HepG2 (cell line): ENCODE measurements at regions not wholly inside any gene's neighbourhood (a gene's known extent, or its start where the extent isn't known, plus 50 kb on each side); places are given as distances from the start of the nearest gene placed in this dataset.

Source experiments
- ZKSCAN8 ChIP-seq: IDR thresholded peaks from 2 replicates; pipeline ENCODE4 v1.6.1; 2016; ENCODE audit warnings: borderline replicate concordance, missing genetic modification reagents, missing compliant biosample characterization
- TF ChIP-seq, protein P1 (sequence below): sonication (generic); formaldehyde crosslinking; IDR thresholded peaks from 2 replicates; pipeline ENCODE4 v1.5.0; 2020; ENCODE audit warnings: mild to moderate bottlenecking, low read depth, missing genetic modification reagents, borderline replicate concordance

- TF ChIP-seq ZKSCAN8 (CRISPR knock-in tag): no peak
- TF ChIP-seq, protein P1, sequence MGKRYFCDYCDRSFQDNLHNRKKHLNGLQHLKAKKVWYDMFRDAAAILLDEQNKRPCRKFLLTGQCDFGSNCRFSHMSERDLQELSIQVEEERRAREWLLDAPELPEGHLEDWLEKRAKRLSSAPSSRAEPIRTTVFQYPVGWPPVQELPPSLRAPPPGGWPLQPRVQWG (CRISPR knock-in tag): no peak
Observed at GRCh38 chr1:232417636-232418248, 212.2 kb downstream of the SIPA1L2 start.
